Skin of body (tissue), 1 donor: ENCODE measurements at regions not wholly inside any gene's neighbourhood (a gene's known extent, or its start where the extent isn't known, plus 50 kb on each side); places are given as distances from the start of the nearest gene placed in this dataset.

Experiments
- DNase-seq: peaks from one replicate; lab custom pipeline; 2025; lab: John Stamatoyannopoulos, UW

DNA sequence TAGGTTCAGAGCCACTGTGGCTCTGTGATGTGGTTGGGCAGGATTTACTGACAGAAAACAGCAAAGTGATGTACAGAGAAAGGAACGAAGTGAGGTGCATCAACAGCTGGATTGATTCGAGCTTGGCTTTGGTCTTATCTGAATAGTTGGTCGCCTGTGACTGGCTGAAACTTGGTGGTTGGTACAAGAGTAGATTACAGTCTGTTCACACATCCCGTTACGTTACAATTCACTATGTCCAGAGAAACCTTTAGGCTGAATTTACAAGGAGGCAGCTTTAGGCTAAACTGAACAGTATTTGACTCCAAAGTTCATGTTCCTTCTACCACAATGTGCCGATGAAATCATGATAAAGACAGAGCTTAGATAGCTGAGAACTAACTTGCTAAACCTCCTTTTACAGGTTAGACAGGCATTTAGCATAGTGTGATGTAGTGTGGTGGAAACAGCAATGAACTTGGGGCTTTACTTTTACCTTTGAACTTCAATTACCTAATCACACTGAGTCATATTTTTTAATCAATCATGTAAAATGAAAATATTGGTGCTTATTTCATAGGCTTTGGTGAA, 210.2 kb upstream of the PUM3 start:
- no peak for DNase-seq

DNA sequence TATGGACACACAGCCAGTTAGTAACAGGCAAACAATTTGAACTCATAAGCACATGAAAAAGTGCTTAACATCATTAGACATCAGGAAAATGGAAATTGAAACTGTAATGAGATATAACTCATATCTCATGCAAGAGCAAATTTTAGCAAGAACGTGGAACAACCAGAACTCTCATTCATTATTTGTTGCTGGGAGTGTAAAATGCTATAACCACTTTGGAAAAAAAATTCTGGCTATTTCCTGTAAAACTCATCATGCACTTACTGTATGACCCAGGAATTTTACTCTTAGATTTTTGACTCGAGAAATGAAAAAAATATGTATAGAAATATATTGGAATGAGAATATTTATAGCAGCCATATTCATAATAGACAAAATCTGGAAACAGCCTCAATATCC, 205.7 kb upstream of the PUM3 start:
- DNase-seq = no peak

DNA sequence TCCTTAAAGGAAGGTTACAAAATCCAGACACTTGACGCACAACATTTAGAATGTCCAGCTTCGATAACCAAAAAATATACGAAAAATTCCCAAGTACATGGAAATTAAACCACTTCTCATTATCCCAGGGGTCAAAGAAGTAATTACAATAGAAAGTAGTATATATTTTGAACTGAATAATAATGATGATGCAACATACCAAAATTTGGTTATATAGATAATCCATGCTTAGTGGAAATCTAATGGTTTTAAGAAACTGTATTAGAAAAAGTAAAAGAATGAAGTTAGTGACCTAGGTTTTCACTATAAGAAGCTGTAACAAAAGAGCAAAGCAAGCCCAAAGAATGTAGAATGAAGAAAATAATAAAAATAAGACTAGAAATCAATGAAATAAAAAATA, 204.0 kb upstream of the PUM3 start:
- no peak for DNase-seq

DNA sequence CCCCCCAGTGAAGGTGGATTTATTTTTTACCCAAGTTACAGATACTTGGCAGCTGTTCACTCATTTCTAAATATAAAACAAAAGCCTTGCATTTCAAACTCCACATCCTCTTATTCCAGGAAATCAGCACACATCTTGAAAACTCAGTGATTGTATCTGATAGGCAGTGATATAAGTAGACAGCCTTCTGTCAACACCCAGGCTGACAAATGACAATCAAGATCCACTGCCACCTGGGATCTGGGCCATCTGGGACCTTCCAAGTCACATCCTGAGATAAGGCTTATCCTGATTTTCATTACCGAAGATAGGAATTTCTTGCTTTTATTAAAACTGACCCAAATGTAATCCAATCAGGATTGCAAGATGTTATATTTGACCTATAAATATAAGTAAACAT, 201.3 kb upstream of the PUM3 start:
- DNase-seq = no peak

GRCh38 chr9:3043369-3043768, 199.5 kb upstream of the PUM3 start:
- no peak for DNase-seq

DNA sequence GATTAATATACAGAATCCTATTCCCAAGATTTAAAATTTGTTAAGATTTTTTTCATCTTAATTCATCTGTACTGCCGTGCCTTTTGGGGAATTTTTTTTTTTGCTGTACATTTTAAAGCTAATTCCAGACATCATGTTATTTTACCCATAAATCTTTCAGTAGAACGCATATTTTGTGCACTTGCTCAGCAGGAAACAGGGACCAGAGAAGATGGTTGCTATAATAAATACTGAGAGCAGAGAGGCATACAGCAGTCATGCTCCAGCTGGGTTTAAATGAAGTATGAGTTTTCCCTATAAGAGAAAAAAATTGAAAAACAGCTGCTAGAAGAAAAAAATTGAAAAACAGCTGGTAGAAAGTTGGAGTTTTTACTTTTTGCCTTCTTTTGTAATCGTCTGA, 196.9 kb upstream of the PUM3 start:
- peak; percentile 40 for DNase-seq

DNA sequence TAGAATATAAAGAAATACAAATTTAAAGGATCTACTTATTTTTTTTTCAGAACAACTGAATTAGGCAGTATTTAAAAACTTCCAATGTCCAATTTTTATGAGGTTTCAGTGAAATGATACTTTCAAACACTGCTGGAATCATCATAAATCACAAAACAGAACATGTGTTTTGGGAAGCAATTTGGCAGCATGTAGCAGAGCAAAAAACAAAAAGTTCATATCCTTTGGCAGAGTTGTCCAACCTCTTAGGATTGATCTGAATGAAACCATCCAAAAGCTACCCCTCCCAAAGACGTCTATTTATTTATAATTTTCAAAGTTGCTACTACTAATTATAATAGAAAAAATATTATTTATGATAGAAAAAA, 192.4 kb upstream of the PUM3 start:
- DNase-seq = peak; percentile 38

- DNase-seq = peak; percentile 21
Measured at GRCh38 chr9:3035579-3036332, 191.9 kb upstream of the PUM3 start.

DNA sequence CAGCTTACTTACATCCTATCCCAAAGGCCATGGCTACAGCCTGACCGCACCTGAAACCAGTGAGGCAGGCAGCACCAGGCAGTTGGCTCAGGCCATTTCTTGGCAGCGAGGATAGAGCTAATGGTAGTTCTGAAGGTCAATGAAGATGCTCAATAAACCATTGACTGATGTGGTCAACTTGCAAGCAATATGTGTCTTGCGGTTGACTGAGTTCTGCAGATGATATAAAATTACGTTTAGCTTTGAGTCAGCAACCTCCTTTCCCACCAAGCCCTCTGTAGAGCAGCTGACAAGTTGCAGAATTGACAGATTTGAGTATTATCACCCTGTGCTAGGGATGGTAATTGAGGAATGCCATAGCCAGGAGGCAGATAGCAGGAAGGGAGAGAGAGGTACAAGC, 189.0 kb upstream of the PUM3 start:
- DNase-seq = no peak

- DNase-seq = no peak
Measured at GRCh38 chr9:3028535-3028934, 184.6 kb upstream of the PUM3 start.

DNA sequence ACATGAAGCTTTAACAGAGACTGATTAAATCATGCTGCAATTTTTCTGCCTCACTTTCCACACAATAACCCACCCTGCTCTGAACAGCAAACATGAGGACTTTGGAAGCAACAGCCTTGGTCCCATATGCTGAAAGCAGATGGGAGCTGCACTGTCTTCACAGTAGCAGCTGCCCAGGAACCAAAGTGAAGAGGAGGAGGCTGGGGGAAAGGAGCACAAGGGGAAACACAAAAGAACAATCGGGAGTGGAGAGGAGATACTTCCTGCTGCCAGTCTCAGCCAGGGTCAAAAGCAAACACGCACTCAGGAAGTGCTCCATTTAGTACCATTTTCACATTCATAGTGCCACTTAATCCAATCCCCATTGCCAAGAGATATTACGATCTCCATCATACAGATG, 183.3 kb upstream of the PUM3 start:
- no peak for DNase-seq

DNA sequence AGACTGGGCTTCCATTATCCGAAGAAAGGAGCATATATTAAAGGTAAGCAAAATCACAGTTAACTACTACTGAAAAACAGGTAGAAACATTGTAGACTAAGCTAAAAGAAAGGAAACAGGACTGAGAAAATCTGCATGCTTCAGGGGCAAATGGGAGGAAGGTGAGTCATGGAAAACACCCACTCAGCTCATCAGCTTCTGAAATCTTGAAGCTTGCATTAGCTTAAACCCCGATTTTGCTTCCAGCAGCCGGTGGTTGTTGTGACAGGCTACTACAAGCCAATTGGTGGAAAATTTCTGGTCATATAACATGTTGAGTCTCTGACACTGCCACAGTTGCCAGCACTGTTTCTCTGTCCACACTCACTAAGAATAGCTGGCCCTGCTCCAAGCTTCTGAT, 179.6 kb upstream of the PUM3 start:
- DNase-seq = no peak

GRCh38 chr9:3018691-3019230, 174.9 kb upstream of the PUM3 start:
- DNase-seq = no peak

- DNase-seq = no peak
Measured at GRCh38 chr9:3018071-3018470, 174.2 kb upstream of the PUM3 start.

- no peak for DNase-seq
Measured at GRCh38 chr9:3014178-3014577, 170.3 kb upstream of the PUM3 start.

- DNase-seq = no peak
Measured at GRCh38 chr9:3012842-3013241, 168.9 kb upstream of the PUM3 start.

DNA sequence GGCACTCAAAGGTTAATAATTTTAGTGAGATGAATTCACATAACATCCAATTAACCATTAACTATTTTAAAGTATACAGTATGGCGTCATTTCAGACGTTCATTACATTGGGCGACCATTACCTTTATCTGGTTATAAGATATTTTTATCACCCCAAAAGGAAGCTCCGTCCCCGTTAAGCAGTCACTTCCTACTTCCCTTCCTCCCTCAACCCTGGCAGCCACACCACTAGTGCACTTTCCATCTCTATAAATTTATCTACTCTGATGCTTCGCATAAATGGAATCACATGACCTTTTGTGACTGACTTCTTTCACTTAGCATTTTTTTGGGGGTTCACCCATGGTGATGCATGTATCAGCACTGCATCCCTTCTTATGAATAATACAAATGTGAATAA, 168.3 kb upstream of the PUM3 start:
- no peak for DNase-seq

DNA sequence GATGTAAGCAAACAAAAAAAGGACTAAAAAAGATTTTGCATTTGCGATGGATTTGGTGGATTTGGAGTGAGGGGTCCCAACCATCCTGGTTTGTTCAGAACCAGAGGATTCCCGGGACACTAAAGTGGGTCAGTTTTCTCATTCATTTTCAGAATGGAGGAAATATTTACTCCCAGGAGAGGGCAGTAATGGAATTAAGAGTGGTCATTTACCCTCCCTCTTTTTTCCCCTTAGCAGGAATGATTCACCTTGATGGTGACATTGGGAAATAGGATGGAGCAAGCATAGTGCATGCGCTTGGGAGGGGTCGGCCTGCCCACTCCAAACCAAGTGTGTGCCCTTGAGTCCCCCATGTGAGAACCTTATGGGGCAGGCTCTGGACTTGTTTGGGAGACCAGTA, 164.2 kb upstream of the PUM3 start:
- DNase-seq = no peak

DNA sequence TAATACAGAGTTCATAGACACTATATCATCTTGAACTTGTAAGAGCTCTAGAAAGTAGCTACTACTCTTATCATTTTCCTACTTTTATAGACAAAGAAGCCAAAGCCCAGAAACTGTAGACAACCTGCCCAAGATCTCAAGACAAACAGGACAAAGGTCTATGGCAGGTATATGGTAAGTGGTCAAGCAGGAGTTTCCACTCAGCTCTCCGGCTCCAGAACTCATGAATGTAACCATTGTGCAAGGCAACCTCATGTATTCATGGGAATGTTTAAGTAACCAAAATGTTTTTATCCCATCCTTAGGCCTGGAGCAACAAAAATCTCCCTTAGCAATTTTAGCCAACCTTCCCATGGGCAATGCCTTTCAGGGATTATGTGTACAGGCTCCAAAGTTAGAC, 163.4 kb upstream of the PUM3 start:
- DNase-seq = no peak

DNA sequence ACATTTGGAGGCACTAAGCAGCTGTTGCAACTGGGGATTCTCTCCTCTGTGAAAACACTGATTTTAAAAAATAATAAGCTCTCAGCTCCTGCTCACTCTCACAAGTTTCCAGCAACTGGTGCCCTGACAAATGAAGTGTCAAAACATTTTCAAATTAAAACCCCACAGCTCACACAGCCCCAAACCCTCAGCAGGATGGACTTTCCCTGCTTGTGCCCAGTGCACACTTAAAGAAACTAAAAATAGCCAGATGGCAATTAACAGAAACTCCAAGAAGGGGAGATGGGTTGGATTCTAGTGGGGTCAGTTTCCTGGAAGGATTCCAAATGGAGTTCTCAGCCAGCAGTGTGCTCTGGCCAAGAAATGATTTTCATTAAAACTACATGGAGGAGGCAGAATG, 163.0 kb upstream of the PUM3 start:
- no peak for DNase-seq

- DNase-seq = no peak
Measured at GRCh38 chr9:3004572-3004971, 160.7 kb upstream of the PUM3 start.

GRCh38 chr9:3001311-3001710, 157.4 kb upstream of the PUM3 start:
- no peak for DNase-seq

DNA sequence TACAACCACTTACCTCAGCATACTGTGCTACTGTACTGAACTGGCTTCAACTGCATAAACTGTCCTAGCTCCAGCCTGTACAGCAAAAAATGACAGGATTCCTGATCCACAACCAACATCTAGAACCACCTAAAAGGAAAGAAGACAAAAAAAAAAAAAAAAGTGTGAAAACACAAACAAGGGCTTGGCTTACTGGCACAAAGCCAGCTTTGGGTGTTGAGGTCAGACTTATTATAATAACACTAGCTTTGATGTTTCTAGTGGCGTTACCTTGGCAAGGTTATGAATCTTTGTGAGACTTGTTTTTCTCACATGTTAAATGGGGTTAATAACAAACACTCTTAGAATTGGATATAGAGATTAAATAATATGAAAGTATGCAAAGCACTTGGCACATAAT, 148.5 kb upstream of the PUM3 start:
- DNase-seq = no peak
